Nephron progenitor cell (in vitro differentiated cells): ENCODE measurements at regions not wholly inside any gene's neighbourhood (a gene's known extent, or its start where the extent isn't known, plus 50 kb on each side); places are given as distances from the start of the nearest gene placed in this dataset.

Experiments
- DNase-seq: peaks from one replicate; pipeline ENCODE4 v3.0.0; 2021
- H3K27ac Mint-ChIP-seq: 2 replicates; pipeline ENCODE4 v1.8.0; 2021; ENCODE audit warnings: mild to moderate bottlenecking, moderate library complexity, mixed read lengths
- H3K27me3 Mint-ChIP-seq: 2 replicates; pipeline ENCODE4 v1.8.0; 2021; ENCODE audit warnings: mild to moderate bottlenecking, low read depth, mixed read lengths; ENCODE audit not compliant: poor library complexity
- H3K36me3 Mint-ChIP-seq: 2 replicates; pipeline ENCODE4 v1.8.0; 2021; ENCODE audit warnings: low read depth, mixed read lengths
- H3K4me1 Mint-ChIP-seq: 2 replicates; pipeline ENCODE4 v1.8.0; 2021; ENCODE audit warnings: mixed read lengths
- H3K4me3 Mint-ChIP-seq: 2 replicates; pipeline ENCODE4 v1.8.0; 2021; ENCODE audit warnings: mild to moderate bottlenecking, moderate library complexity, mixed read lengths
- H3K9me3 Mint-ChIP-seq: 2 replicates; pipeline ENCODE4 v1.8.0; 2021; ENCODE audit warnings: mild to moderate bottlenecking, moderate library complexity, mixed read lengths
- TF ChIP-seq, protein P1 (sequence below): fragments of 200-600 bp; sonication (generic); IDR thresholded peaks from 2 replicates; pipeline ENCODE4 v1.5.0; 2021; ENCODE audit warnings: antibody characterized with exemption

DNA sequence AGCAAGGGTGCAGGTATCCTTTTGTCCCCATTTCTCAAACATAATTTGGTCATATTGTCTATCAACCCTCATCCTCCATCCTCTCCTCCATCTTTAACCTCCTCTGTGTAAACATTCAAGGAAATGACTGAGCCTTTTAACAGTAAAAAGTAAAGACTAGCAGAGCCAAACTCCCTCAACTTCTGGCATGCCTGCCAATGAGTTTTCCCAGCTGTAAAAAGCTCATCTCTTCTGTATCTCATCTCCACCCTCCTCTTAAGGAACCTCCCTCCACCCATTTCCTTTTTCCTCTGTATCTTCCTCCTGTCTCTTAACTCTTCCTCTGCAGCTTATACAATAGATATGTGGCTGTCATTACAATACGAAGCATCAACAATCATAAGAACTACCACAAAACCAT is 76.9 kb upstream of the PSMD7 start:
- Mint-ChIP-seq H3K9me3 (no peaks in the 10 kb centered on the region), H3K27ac (no peak overlapping the region), H3K36me3 (no peaks in the 10 kb centered on the region), H3K4me1 (no peaks in the 10 kb centered on the region), H3K27me3 (peaks cover 4% of the 10 kb centered on the region), H3K4me3 (no peak overlapping the region)
- TF ChIP-seq, protein P1, sequence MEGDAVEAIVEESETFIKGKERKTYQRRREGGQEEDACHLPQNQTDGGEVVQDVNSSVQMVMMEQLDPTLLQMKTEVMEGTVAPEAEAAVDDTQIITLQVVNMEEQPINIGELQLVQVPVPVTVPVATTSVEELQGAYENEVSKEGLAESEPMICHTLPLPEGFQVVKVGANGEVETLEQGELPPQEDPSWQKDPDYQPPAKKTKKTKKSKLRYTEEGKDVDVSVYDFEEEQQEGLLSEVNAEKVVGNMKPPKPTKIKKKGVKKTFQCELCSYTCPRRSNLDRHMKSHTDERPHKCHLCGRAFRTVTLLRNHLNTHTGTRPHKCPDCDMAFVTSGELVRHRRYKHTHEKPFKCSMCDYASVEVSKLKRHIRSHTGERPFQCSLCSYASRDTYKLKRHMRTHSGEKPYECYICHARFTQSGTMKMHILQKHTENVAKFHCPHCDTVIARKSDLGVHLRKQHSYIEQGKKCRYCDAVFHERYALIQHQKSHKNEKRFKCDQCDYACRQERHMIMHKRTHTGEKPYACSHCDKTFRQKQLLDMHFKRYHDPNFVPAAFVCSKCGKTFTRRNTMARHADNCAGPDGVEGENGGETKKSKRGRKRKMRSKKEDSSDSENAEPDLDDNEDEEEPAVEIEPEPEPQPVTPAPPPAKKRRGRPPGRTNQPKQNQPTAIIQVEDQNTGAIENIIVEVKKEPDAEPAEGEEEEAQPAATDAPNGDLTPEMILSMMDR = no peak
- no peak for DNase-seq

DNA sequence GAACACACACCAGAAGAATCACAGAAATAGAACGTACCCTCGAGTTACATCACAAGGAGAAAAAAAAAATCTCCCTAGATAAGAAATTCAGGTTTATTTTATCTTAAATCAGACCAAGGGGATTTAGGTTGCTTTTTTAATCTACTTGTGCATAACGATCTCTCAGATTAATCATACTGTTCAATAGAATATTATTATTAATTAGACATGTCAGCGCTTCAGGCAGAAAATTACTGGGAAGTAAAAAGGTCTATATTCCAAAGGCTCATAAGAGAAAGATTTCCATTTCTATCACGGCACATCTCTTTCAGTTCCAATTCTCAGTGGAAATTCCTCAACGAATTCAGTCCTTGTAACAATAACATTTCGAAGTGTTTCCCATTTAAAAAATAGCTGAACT is 77.7 kb upstream of the PSMD7 start:
- no peak for DNase-seq
- H3K4me1 Mint-ChIP-seq = no peaks in the 10 kb centered on the region
- H3K27me3 Mint-ChIP-seq = peaks cover 4% of the 10 kb centered on the region
- H3K9me3 Mint-ChIP-seq = no peaks in the 10 kb centered on the region
- H3K4me3 Mint-ChIP-seq = no peak overlapping the region
- no peaks in the 10 kb centered on the region for H3K36me3 Mint-ChIP-seq
- TF ChIP-seq, protein P1 = no peak
- H3K27ac Mint-ChIP-seq = no peak overlapping the region

DNA sequence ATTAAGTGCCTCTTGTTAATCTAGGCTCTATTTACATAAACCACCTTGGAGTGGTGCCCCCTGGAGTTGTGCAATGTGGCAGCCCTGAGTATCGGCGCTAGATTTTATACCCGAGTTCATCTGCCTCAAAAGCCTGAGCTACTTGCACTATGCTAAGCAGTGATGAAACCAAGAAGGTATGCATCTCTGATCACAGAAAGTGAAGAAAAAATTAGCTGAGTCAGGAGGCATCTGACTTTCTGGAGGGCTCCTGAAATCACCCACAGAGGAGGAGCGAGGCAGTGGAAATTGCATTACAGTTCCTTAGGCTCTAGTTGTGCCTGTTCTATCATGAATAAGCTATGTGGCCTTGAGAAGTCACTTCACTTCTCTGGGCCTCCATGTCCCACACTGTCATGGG is 80.3 kb upstream of the PSMD7 start:
- TF ChIP-seq, protein P1 = no peak
- no peaks in the 10 kb centered on the region for H3K36me3 Mint-ChIP-seq
- H3K4me1 Mint-ChIP-seq = peaks cover 5% of the 10 kb centered on the region
- H3K27me3 Mint-ChIP-seq = peaks cover 4% of the 10 kb centered on the region
- no peaks in the 10 kb centered on the region for H3K9me3 Mint-ChIP-seq
- no peak overlapping the region for H3K4me3 Mint-ChIP-seq
- no peak for DNase-seq
- no peak overlapping the region for H3K27ac Mint-ChIP-seq

DNA sequence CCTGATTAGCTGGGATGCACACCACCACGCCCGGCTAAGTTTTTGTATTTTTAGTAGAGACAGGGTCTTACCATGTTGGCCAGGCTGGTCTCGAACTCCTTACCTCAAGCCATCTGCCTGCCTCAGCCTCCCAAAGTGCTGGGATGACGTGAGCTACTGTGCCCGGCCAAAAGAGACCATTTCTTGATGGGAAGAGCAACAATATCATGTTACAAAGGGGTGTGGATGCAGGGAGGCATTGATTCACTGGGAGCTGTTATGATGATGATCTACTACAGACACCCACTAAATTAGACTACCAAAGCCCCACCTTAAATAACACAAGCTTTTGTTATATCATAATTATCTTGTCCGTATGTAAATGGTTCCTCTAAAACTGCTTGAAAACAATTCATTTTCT is 81.4 kb upstream of the PSMD7 start:
- no peak for DNase-seq
- H3K27me3 Mint-ChIP-seq = peaks cover 4% of the 10 kb centered on the region
- no peak overlapping the region for H3K27ac Mint-ChIP-seq
- H3K9me3 Mint-ChIP-seq = no peaks in the 10 kb centered on the region
- H3K4me3 Mint-ChIP-seq = no peak overlapping the region
- no peaks in the 10 kb centered on the region for H3K36me3 Mint-ChIP-seq
- H3K4me1 Mint-ChIP-seq = peaks cover 5% of the 10 kb centered on the region
- TF ChIP-seq, protein P1 = no peak

DNA sequence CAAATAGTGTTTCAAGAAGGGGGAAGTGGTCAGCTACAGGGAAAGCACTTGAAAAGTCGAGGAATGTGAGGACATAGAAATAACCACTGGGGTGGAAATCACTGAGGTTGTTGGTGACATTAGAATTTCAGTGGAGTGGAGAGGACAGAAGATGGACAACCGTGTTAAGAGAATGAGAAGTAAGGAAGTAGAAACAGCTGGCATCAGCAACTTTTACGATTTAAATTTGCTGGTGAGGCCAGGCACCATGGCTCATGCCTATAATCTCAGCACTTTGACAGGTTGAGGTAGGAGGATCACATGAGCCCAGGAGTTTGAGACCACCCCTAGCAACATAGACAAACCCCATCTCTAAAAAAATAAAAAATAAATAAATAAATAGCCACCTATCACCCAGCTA is 83.2 kb upstream of the PSMD7 start:
- Mint-ChIP-seq H3K27me3 (peaks cover 4% of the 10 kb centered on the region), H3K9me3 (no peaks in the 10 kb centered on the region), H3K36me3 (no peaks in the 10 kb centered on the region), H3K4me3 (no peak overlapping the region), H3K27ac (no peak overlapping the region), H3K4me1 (peaks cover 5% of the 10 kb centered on the region)
- TF ChIP-seq, protein P1 = no peak
- no peak for DNase-seq

DNA sequence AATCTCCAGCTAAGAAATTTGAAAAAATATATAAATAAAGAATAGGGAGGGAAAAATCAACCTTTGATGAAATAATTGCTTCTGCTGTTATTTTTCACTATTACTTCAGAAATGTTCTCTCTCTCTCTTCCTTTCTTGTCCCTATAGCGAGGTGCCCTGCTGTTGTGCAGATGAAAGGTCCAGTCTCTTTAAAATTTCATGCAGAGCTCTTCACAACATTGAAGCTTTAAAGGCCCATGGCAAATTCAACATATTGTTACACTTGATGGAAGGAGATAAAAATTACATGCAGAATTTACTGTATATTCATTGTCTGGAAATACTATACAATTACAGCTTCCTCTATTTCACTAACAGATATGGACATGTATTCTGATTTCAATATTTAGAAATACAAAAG is 86.4 kb upstream of the PSMD7 start:
- Mint-ChIP-seq H3K4me1 (peaks cover 5% of the 10 kb centered on the region), H3K36me3 (no peaks in the 10 kb centered on the region), H3K27ac (no peak overlapping the region), H3K9me3 (no peaks in the 10 kb centered on the region), H3K4me3 (no peak overlapping the region), H3K27me3 (no peaks in the 10 kb centered on the region)
- DNase-seq = no peak
- TF ChIP-seq, protein P1 = no peak
